IPS-NIHi7 (cell line): ENCODE measurements at regions not wholly inside any gene's neighbourhood (a gene's known extent, or its start where the extent isn't known, plus 50 kb on each side); places are given as distances from the start of the nearest gene placed in this dataset.
"Not testable (repeated sequence)": the region's sequence is repeated elsewhere in the genome, so short reads cannot be mapped to it uniquely, and the experiment has no call there.

Source experiments
- DNase-seq: peaks from one replicate; pipeline ENCODE4 v3.0.0; 2012; ENCODE audit warnings: mixed read lengths; ENCODE audit errors: extremely low spot score

- peak; percentile 26 for DNase-seq
Observed at GRCh38 chr2:83970217-83970929, 488.7 kb downstream of the SUCLG1 start.

DNA sequence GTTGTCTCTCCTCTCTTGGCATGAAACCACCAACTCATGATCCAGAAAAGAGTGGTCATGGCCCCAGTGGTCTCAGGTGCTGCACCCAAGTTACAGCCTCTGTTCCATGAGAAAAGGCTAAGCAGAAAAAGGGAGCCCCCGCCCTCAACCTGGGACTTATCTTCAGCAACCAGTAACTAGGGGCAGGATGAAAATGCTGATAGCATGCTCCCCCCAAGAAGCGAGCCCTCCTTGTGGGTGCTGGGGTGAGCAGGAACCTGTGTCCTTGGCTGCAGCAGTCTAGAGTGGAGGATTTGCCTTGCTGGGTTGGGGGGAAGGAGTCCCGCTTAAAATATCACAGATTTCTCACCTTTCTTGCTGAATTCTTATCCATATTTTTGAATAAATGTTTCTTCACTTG lies 490.0 kb downstream of the SUCLG1 start:
- no peak for DNase-seq

- DNase-seq, result peak; percentile 44
Observed at GRCh38 chr2:83967854-83968253, 491.2 kb downstream of the SUCLG1 start.

- DNase-seq, result not testable (repeated sequence)
Observed at GRCh38 chr2:83966946-83967345, 492.1 kb downstream of the SUCLG1 start.

GRCh38 chr2:83961512-83961911 lies 497.6 kb downstream of the SUCLG1 start:
- DNase-seq, result no peak

GRCh38 chr2:83960371-83960770 lies 498.7 kb downstream of the SUCLG1 start:
- DNase-seq, result no peak

- DNase-seq, result no peak
Observed at GRCh38 chr2:83959266-83959665, 499.8 kb downstream of the SUCLG1 start.

DNA sequence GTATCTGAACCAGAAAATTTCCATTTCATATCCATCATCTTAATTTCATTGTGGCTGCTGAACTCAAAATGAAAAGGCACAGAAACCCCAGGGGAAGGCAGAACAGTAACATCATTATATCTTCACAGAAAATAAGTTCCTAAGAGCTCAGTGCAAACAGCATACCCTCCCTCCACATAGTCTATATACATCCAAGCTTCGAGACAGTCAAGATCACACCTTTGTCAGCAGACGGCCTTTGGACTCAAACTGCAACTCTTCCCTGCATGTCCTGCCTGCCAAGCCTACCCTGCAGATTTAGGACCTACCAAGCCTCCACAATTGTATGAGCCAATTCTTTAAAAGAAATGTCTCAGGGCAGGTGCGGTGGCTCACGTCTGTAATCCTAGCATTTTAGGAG lies 502.1 kb downstream of the SUCLG1 start:
- no peak for DNase-seq

- peak; percentile 16 for DNase-seq
Observed at GRCh38 chr2:83953697-83954096, 505.4 kb downstream of the SUCLG1 start.

DNA sequence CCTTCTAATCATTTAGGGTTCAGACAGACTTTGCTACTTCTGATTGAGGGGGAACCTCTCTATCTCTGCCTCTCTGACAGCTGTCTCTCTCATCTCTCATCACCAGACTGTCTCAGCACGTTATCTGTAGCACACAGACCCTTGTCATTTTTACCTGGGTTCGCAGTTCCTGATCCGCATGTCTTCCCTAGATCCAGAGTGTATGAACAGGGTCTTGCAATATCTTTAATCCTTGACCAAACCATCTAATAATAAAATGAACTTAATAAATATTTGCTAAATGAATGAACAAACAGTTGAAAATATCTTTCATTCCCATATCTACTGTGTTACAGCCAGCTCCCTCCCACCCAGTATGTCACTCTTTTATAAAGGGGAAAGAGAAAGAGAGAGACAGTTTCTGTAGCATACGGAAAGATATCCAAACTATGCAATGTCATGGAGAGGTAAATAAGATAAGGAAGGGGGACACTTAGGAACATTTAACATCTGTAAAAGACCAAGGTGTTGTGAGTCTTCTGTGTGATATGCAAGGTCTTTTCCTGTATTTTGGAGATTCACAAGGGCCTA lies 507.6 kb downstream of the SUCLG1 start:
- DNase-seq, result no peak

GRCh38 chr2:83949361-83949760 lies 509.7 kb downstream of the SUCLG1 start:
- no peak for DNase-seq

- DNase-seq, result peak; percentile 19
Observed at GRCh38 chr2:83944191-83944590, 514.9 kb downstream of the SUCLG1 start.

GRCh38 chr2:83943265-83943664 lies 515.8 kb downstream of the SUCLG1 start:
- no peak for DNase-seq

DNA sequence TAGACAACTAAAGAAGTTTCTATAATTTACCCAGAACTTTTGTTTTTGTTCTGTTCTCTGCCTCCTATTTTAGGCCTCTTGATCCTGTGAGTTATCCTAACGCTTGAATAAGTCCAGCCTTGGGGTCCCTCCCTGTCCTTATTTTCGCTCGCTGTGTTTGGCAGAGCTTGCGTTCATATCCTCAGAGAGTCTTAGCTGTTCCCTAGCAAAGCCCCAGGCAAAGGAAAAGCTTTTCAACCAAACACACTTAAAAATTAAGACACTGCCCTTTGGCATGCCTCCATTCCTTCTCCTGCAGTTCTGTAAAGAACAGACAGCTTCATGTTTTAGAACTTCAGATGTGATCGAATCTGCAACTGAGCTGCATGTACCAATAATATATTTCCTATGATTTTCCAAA lies 517.2 kb downstream of the SUCLG1 start:
- no peak for DNase-seq

GRCh38 chr2:83933749-83934148 lies 525.3 kb downstream of the SUCLG1 start:
- no peak for DNase-seq

GRCh38 chr2:83923531-83923930 lies 535.5 kb downstream of the SUCLG1 start:
- DNase-seq, result no peak

GRCh38 chr2:83916559-83916958 lies 542.5 kb downstream of the SUCLG1 start:
- no peak for DNase-seq

DNA sequence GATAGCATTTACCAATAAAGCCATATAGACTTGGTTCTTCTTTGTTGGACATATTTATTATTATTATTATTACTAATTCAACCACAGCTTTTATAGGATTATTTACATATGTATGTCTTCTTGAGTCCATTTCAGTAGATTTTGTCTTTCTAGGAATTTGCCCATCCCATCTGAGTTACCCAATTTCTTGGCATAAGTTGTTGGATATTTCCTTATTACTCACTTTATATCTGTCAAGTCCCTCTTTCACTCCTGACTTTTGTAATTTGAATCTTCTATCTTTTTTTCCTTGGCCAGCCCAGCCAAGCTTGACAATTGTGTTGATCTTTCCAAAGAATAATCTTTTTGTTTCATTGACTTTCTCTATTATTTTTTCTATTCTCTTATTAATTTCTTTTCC lies 543.7 kb downstream of the SUCLG1 start:
- DNase-seq, result no peak

GRCh38 chr2:83908750-83909149 lies 550.3 kb downstream of the SUCLG1 start:
- no peak for DNase-seq

DNA sequence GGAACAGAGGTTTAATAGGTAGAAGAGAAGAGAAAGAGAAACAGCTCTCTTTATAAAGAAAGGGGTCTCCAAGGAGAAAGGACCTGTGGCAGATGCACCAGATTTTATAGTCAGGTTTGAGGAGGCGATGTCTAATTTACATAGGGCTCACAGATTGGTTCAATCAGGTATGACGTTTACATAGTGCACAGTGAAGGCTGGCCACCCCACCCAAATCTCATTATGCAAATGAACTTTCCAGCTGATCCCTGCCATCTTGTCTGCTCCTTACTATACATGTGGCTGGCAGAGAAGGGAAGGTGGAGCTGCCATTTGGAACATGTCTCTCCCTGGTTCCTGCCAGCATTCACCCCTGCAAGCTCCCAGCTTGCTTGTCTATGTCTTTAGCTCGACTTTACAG lies 557.8 kb downstream of the SUCLG1 start:
- no peak for DNase-seq

DNA sequence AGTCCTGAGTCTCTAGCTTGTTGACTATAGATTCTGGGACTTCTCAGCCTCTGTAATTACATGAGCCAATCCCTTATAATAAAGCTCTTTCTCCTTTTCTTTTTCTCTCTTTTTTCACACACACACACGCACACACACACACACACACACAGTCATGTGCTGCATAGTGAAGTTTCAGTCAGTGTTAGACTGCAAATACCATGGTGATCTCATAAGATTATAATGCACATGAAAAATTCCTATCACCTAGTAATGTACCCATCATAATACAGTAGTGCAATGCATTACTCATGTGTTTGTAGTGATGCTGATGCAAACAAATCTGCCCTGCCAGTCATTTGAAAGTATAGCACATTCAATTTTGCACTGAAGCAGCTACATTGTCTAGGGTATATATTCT lies 558.2 kb downstream of the SUCLG1 start:
- DNase-seq, result no peak

- no peak for DNase-seq
Observed at GRCh38 chr2:83899271-83899670, 559.8 kb downstream of the SUCLG1 start.

DNA sequence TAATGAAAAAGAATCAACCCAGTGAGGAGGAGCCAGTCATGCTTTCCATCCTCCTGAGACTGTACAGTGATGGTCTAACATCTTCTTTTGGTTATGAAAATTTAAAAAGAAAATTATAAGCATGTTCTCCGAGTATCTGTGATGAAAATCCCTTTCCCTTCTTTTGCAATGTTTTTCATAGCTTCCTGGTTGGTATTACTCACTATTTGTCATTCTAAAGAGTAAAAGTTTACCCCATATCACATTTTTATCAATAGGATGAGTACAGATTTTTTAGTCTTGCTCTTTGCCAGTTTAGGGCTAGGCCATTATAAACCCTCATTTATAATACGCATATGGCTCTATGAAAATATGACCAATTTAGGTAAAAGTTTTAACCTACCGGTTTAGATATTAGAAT lies 564.1 kb downstream of the SUCLG1 start:
- DNase-seq, result no peak

GRCh38 chr2:83887757-83888156 lies 571.3 kb downstream of the SUCLG1 start:
- no peak for DNase-seq
